ENCODE measurements at regions not wholly inside any gene's neighbourhood (a gene's known extent, or its start where the extent isn't known, plus 50 kb on each side); places are given as distances from the start of the nearest gene placed in this dataset.
"Not testable (repeated sequence)": the region's sequence is repeated elsewhere in the genome, so short reads cannot be mapped to it uniquely, and the experiment has no call there.

DNA sequence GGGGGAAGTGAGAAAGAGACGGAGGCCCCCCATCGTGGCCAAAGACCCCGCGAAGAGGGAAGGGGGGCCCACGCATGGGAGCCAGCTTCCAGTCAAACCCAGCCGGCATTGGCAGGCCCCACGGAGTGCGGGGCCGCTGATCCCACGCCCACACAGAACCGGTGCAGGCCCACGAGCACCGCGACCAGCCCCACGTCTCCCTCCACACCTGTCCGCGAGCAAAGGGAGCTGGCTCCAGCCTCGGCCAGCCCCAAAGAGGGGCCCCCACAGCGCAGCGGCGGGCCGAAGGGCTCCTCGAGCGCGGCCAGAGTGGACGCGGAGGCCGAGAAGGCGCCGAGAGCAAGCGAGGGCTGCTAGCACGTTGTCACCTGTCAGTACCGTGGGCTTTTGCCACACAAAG is 125.0 kb upstream of the TWIST2 start:
- TF ChIP-seq, protein P1, sequence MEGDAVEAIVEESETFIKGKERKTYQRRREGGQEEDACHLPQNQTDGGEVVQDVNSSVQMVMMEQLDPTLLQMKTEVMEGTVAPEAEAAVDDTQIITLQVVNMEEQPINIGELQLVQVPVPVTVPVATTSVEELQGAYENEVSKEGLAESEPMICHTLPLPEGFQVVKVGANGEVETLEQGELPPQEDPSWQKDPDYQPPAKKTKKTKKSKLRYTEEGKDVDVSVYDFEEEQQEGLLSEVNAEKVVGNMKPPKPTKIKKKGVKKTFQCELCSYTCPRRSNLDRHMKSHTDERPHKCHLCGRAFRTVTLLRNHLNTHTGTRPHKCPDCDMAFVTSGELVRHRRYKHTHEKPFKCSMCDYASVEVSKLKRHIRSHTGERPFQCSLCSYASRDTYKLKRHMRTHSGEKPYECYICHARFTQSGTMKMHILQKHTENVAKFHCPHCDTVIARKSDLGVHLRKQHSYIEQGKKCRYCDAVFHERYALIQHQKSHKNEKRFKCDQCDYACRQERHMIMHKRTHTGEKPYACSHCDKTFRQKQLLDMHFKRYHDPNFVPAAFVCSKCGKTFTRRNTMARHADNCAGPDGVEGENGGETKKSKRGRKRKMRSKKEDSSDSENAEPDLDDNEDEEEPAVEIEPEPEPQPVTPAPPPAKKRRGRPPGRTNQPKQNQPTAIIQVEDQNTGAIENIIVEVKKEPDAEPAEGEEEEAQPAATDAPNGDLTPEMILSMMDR (IDR thresholded peaks at IDR 0.05; ENCODE audit: low read depth, low read length, missing control alignments) = no peak
- H3K4me3 ChIP-seq (replicated peaks; ENCODE audit: low read depth, low read length) = no peak overlapping the region
- DNase-seq (ENCODE audit: extremely low read depth, low read depth) = no peak

DNA sequence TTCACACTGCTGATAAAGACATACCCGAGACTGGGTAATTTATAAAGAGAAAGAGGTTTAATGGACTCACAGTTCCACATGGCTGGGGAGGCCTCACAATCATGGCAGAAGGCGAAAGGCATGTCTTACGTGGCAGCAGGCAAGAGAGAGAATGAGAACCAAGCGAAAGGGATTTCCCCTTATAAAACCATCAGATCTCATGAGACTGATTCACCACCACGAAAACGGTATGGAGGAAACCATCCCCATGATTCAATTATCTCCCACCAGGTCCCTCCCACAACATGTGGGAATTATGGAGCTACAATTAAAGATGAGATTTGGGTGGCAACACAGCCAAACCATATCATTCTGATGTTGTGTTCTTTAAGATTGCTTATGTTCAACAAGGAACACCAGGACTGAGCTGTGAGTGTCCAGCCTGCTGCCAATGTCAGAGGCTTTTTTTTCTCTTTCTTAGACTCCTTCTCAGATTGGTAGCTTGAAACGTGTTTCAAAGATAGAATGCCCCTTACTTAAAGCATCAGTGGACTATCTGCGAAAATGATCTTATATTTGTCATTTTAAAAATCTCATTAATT is 124.1 kb upstream of the TWIST2 start:
- not testable (repeated sequence) for H3K4me3 ChIP-seq (replicated peaks; ENCODE audit: low read depth, low read length); DNase-seq (ENCODE audit: extremely low read depth, low read depth)

DNA sequence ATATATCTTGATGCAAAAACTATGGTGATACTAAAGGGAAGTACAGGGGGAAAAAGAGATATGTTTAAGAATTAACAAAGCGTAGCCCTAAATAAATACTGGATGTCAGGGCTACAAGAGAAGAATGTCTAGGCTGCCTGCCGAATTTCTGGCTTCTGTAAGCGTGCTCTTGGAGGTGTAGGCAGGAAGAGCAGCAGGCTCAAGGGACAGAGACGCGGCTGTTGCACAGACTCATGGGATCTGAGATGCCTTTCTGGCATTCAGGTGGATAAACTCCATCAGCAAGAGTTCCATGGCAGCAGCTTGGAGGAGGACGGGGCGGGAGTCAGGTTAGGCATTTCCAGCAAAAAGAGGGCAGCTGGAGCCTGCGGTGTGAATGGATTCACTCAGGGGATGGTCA is 123.2 kb upstream of the TWIST2 start:
- TF ChIP-seq, protein P1 (IDR thresholded peaks at IDR 0.05; ENCODE audit: low read depth, low read length, missing control alignments) = no peak

DNA sequence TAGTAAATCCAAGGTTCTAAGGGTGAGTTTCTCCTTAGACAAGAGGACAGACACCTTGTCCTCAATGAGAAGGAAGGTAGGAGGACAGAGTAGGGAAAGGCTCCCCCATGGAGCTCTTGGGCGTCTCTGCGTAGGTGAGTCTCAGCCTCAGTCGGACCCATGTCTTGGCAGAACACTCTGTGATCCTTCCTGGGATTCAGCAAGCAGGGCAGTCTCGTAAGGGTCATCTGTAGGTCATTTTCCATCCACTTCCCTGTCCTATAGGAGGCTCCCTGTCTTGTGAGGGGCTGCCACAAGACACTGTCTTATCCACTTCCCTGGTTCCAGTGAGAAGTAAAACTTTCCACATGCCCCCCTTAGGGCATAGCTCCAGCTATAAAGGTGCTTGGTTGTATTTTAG is 122.6 kb upstream of the TWIST2 start:
- TF ChIP-seq, protein P1 (IDR thresholded peaks at IDR 0.05; ENCODE audit: low read depth, low read length, missing control alignments) = no peak
- no peak overlapping the region for H3K4me3 ChIP-seq (replicated peaks; ENCODE audit: low read depth, low read length)
- DNase-seq (ENCODE audit: extremely low read depth, low read depth) = no peak

More for the DNA sequence above, 123.2 kb upstream of the TWIST2 start:
- no peak overlapping the region for H3K4me3 ChIP-seq (replicated peaks; ENCODE audit: low read depth, low read length)
- DNase-seq (ENCODE audit: extremely low read depth, low read depth) = no peak

DNA sequence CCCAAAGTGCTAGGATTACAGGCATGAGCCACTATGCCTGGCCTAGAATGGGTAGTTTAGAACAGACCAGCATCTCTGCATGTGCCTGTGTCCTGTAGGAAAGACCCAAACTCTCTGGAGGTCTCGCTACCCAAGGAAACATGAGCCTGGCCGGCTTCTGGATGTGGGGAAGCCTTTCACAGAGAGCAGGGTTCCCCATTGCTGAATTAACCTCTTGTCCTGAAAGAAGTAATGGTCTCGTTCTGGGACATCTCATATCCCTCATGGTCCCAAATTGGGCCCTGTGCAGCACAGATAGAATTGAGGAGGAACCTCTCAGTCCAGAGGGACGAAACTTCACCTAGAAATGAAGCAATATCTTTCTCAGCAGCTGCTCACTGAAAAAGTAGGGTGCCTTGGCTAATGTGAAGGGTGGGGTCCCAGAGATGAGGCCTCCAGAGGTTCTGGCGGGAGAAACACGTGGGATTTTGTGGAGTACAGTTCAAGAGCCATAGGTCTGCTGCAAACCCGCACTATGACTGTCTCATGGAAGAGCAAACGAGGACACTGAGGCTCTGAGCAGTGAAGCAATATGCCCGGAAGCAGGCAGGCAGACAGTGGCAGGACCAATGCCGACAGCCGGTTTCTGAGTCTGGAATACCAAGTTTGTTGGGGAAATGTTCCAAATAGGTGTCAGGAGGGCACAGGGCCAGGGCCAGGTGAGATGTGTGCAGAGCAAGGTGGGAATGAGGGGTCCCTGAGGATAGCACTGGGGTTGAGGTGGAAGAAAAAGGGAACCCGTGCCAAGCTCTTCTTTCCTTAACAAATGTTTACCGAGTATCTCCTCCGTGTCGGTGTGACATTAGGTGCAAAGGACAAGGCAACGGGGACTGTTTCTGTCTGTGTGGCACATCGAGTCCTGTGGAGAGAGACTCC is 121.0 kb upstream of the TWIST2 start:
- no peak for DNase-seq (ENCODE audit: extremely low read depth, low read depth)
- TF ChIP-seq, protein P1 (IDR thresholded peaks at IDR 0.05; ENCODE audit: low read depth, low read length, missing control alignments) = no peak
- no peak overlapping the region for H3K4me3 ChIP-seq (replicated peaks; ENCODE audit: low read depth, low read length)

DNA sequence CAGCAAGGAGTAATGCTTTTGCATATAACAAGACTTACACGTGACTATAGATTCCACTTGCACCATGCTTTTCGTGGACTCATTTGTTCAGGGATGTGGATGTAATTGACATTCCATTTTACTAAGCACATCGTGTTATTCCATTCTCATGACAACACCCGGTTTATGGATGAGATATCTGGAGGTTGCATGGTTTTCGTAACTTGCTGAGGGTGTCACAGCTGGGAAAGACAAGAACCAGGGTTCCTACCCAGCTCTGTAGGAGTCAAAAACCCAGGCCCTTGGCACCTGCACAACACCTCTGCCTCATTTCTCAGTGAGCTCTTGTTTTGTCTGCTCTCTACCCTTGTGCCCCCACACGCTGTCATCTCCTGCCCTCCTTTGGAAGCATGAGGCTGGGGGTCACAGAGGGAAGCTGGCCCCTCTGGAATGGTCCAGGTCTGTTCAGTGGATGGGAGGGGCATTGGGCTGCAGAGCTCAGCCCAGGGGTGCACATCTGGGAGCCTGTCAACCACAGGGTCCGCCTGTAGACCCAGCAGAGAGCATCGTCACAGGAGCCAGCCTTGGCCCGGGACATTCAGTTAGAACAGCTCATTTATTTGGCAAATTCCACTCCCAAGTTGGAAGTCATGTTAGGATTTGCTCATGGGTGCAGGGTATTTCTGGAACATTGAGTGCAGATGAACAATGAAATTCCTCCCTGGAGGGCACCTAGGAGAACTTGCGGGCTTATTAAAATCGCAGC is 120.1 kb upstream of the TWIST2 start:
- peak; percentile 61 for DNase-seq (ENCODE audit: extremely low read depth, low read depth)
- H3K4me3 ChIP-seq (replicated peaks; ENCODE audit: low read depth, low read length) = 0 out of 2 replicates have a peak overlapping the region, but pooled peaks have one; percentile 7

More for the DNA sequence above, 120.1 kb upstream of the TWIST2 start:
- TF ChIP-seq, protein P1 (IDR thresholded peaks at IDR 0.05; ENCODE audit: low read depth, low read length, missing control alignments) = no peak

Measured in HFF-Myc (cell line).